HAP-1 (cell line): ENCODE measurements at regions not wholly inside any gene's neighbourhood (a gene's known extent, or its start where the extent isn't known, plus 50 kb on each side); places are given as distances from the start of the nearest gene placed in this dataset.
"Not testable (repeated sequence)": the region's sequence is repeated elsewhere in the genome, so short reads cannot be mapped to it uniquely, and the experiment has no call there.

Experiments
- DNase-seq, 2 experiments: peaks; one replicate each; pipeline ENCODE4 v3.0.0-alpha.2; 2016 to 2020; ENCODE audit warnings: low spot score in 2 of 2
- H3K27me3 ChIP-seq: fragments of 250-450 bp; sonication (Bioruptor Pico); 2 replicates; pipeline ENCODE4 v1.5.1; 2020; ENCODE audit warnings: low read depth, mild to moderate bottlenecking, moderate library complexity
- H3K36me3 ChIP-seq: fragments of 250-450 bp; sonication (Bioruptor Pico); replicated peaks from 2 replicates; pipeline ENCODE4 v1.5.1; 2020; ENCODE audit warnings: mild to moderate bottlenecking
- H3K4me1 ChIP-seq: fragments of 250-450 bp; sonication (Bioruptor Pico); 2 replicates; pipeline ENCODE4 v1.5.1; 2020; ENCODE audit warnings: mild to moderate bottlenecking
- H3K4me3 ChIP-seq: fragments of 250-450 bp; sonication (Bioruptor Pico); 2 replicates; pipeline ENCODE4 v1.5.1; 2020; ENCODE audit warnings: mild to moderate bottlenecking, moderate library complexity
- H3K9me3 ChIP-seq: fragments of 250-450 bp; sonication (Bioruptor Pico); 2 replicates; pipeline ENCODE4 v1.5.1; 2020; ENCODE audit warnings: mild to moderate bottlenecking, moderate library complexity
- in situ Hi-C: fragments of 300-500 bp; cut with MboI; formaldehyde crosslinking; loops from 3 replicates; pipeline ENCODE4 v1.14.3; 2020; ENCODE audit warnings: low sequenced_read_pairs, inconsistent platforms, mixed read lengths

DNA sequence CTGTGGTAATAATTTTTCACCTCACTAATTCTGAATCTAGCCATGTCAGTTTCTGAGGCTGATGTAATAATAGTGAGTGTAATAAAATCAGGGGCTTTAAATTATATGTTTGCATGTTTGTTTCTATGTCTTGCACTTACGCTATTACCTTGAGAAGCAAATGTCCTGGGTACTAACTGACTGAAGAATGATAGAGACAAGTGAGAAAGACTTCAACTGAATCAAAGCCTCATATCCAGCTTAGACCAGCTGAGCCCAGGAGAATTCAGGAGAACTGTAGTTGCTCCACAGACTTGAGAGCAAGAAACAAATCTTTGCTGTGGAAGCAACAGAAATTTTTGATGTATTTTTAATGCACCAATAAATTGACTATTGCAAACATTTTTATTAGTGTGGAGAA lies 162.8 kb downstream of the MANEA start:
- H3K27me3 ChIP-seq: no peaks in the 10 kb centered on the region
- in situ Hi-C loops: no loop called here
- H3K9me3 ChIP-seq: no peaks in the 10 kb centered on the region
- no peak for DNase-seq
- H3K4me3 ChIP-seq: no peak overlapping the region
- H3K36me3 ChIP-seq: no peaks in the 10 kb centered on the region
- no peaks in the 10 kb centered on the region for H3K4me1 ChIP-seq

DNA sequence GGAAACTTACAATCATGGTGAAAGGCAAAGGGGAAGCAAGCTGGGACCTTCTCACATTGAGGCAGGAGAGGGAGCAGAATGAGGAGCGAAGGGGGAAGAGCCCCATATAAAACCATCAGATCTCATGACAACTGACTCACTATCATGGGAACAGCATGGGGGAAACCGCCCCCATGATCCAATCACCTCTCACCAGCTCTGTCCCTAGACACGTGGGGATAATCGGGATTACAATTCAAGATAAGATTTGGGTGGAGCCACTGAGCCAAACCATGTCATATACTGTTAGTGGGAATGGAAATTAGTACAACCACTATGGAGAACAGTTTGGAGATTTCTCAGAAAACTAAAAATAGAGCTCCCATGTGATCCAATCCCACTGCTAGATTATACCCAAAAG lies 163.7 kb downstream of the MANEA start:
- DNase-seq: no peak
- Histone ChIP-seq H3K27me3 (no peaks in the 10 kb centered on the region), H3K4me3 (no peak overlapping the region), H3K4me1 (no peaks in the 10 kb centered on the region), H3K36me3 (no peaks in the 10 kb centered on the region), H3K9me3 (no peaks in the 10 kb centered on the region)
- in situ Hi-C loops: no loop called here

DNA sequence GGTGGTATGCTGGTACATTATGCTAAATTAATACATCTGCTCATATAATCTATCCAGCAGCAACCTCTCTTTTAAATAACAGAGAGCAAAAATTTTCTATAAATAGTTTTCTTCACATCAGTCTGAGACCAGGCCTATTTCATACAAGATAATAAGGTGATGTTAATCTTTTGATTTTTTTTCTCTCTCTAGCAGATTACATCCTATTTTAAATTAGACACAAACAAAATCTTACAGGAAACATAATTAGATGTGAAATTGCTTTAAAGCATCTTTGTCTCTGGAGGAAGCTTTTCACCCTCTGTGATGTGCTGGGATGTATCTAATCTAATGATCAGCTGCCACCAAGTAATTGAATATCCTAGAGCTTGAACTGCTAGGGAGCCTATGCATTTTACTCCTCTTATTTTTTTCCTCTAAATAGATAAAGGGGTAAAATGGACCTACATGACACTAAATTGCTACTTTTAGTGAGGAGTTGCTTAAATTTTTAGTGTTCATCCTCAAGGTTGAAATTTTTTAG lies 165.5 kb downstream of the MANEA start:
- Histone ChIP-seq H3K4me1 (no peaks in the 10 kb centered on the region), H3K36me3 (no peaks in the 10 kb centered on the region), H3K4me3 (no peak overlapping the region), H3K27me3 (no peaks in the 10 kb centered on the region), H3K9me3 (no peaks in the 10 kb centered on the region)
- in situ Hi-C loops: no loop called here
- no peak for DNase-seq

DNA sequence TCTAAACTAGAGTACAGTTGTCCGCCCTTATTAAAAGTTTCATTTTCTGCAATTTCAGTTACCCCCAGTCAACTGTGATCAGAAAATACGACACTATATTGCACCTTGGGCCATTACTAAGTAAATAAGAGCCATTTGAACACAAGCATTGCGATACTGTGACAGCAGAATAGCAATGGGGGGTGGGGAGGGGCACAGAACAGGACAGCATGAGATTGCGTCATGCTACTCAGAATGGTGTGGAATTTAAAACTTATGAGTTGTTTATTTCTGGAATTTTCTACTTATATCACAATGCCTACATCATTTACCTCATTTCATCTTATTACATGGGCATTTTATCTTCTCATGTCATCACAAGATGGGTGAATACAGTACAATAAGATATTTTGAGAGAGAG lies 166.3 kb downstream of the MANEA start:
- Histone ChIP-seq H3K36me3 (no peaks in the 10 kb centered on the region), H3K9me3 (no peaks in the 10 kb centered on the region), H3K4me3 (no peak overlapping the region), H3K4me1 (no peaks in the 10 kb centered on the region), H3K27me3 (no peaks in the 10 kb centered on the region)
- in situ Hi-C loops: no loop called here
- no peak for DNase-seq

DNA sequence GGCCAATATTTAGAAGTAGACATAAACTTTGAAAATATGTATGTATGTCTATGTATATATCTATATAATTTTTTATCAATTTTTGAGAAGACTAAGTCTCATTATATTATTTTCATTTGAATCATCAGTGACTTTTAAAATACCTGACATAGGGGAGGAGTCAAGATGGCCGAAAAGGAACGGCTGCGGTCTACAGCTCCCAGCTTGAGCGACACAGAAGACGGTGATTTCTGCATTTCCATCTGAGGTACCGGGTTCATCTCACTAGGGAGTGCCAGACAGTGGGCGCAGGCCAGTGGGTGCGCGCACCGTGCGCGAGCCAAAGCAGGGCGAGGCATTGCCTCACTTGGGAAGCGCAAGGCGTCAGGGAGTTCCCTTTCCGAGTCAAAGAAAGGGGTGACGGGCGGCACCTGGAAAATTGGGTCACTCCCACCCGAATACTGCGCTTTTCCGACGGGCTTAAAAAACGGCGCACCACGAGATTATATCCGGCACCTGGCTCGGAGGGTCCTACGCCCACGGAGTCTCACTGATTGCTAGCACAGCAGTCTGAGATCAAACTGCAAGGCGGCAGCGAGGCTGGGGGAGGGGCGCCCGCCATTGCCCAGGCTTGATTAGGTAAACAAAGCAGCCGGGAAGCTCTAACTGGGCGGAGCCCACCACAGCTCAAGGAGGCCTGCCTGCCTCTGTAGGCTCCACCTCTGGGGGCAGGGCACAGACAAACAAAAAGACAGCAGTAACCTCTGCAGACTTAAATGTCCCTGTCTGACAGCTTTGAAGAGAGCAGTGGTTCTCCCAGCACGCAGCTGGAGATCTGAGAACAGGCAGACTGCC lies 181.1 kb downstream of the MANEA start:
- H3K4me1 ChIP-seq, H3K27me3 ChIP-seq, H3K9me3 ChIP-seq, H3K36me3 ChIP-seq, in situ Hi-C loops, H3K4me3 ChIP-seq: not testable (repeated sequence)
- peak in 1 of 2 experiments; percentile 13 for DNase-seq

DNA sequence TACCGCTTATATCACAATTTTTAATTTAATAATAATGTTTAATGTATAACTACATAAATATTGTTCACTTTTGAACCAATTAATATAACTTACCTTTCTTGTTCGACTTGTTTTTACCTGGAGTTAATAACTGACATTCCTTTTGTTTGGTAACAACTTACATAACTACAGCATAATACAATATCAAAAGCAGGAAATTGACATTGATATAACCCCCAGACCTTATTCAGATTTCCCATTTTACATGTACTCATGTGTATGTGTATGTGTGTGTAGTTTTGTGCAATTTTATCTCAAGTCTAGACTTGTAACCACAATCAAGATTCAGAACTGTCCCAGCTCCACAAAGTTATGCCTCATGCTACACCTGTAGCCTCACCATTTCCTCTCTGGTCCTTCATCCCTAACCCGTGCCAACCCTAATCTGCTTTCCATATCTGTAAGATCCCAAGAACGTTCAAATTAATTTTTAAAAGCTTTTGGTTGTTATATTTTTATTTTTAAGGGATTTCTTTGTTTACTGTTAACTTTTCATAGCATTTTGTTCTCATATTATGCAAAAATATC lies 190.6 kb downstream of the MANEA start:
- no peak for DNase-seq
- Histone ChIP-seq H3K36me3 (no peaks in the 10 kb centered on the region), H3K9me3 (no peaks in the 10 kb centered on the region), H3K27me3 (no peaks in the 10 kb centered on the region), H3K4me1 (no peaks in the 10 kb centered on the region), H3K4me3 (no peak overlapping the region)
- in situ Hi-C loops: no loop called here

DNA sequence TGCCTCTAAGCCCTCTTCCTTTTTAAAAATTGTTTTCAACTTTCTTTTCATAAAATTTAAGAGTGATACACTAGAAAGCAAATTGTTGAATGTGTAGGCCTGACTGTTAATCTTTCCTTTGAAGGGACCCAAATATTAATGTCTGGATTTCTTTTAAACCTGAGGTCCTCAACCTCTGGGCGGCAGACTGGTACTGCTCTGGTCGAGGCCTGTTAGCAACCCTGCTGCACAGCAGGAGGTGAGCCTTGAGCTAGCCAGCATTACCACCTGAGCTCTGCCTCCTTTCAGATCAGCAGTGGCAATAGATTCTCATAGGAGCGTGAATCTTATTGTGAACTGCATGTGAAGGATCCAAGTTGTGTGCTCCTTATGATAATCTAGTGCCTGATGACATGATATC lies 191.2 kb downstream of the MANEA start:
- Histone ChIP-seq H3K9me3 (no peaks in the 10 kb centered on the region), H3K4me1 (no peaks in the 10 kb centered on the region), H3K36me3 (no peaks in the 10 kb centered on the region), H3K27me3 (no peaks in the 10 kb centered on the region), H3K4me3 (no peak overlapping the region)
- no peak for DNase-seq
- in situ Hi-C loops: no loop called here

DNA sequence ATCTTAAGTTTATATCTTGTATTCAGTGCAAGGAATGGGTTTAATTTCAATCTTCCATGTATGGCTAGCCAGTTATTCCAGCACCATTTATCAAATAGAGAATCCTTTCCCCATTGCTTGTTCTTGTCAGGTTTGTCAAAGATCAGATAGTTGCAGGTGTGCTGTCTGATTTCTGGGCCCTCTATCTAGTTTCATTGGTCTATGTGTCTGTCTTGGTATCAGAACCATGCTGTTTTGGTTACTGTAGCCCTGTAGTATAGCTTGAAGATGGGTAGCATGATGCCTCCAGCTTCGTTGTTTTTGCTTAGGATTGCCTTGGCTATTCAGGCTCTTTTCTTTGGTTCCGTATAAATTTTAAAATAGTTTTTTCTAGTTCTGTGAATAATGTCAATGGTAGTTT lies 200.0 kb downstream of the MANEA start:
- Histone ChIP-seq H3K27me3 (no peaks in the 10 kb centered on the region), H3K4me1 (no peaks in the 10 kb centered on the region), H3K9me3 (no peaks in the 10 kb centered on the region), H3K4me3 (no peak overlapping the region), H3K36me3 (no peaks in the 10 kb centered on the region)
- in situ Hi-C loops: no loop called here
- no peak for DNase-seq

DNA sequence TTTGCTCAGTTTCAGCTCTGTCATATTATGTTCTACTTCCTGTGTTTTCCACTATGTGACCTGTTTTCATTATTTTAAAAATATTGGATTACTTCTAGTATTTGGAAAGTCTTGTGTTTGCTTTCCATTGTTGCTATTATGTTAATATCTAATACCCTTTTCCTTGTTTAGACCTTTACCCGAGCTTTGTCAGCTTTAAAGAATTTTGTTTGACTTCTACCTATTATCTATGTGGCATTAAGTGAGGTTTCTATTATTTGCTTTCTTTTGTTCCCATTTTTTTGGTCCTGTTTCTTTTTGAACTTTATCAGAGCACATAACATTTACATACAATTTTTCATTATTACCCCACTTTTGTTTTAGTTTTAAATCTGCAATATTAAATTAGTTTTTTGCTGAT lies 202.7 kb downstream of the MANEA start:
- peak in 1 of 2 experiments; percentile 8 for DNase-seq
- Histone ChIP-seq H3K9me3 (no peaks in the 10 kb centered on the region), H3K4me3 (no peak overlapping the region), H3K4me1 (no peaks in the 10 kb centered on the region), H3K27me3 (no peaks in the 10 kb centered on the region), H3K36me3 (no peaks in the 10 kb centered on the region)
- in situ Hi-C loops: no loop called here

DNA sequence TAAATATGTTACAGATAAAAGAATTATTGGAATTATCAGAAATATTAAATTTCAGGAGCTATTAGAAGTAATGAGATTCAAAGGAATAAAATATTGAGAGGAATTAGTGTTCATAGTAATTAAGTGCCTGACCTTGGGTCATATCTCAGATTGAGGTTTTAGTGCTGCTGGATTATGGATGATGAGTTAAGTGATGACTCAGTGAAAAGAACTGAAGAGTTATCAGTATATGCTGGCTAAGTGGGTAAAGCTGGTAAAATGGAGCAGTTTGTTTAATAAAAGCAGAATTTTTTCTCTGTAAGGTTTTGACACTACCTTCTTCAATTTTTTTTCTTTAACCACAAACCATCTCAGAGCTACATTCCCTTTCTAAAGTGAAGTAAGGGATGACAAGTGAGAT lies 206.7 kb downstream of the MANEA start:
- Histone ChIP-seq H3K4me3 (no peak overlapping the region), H3K36me3 (no peaks in the 10 kb centered on the region), H3K27me3 (no peaks in the 10 kb centered on the region), H3K4me1 (no peaks in the 10 kb centered on the region), H3K9me3 (no peaks in the 10 kb centered on the region)
- in situ Hi-C loops: no loop called here
- no peak for DNase-seq

DNA sequence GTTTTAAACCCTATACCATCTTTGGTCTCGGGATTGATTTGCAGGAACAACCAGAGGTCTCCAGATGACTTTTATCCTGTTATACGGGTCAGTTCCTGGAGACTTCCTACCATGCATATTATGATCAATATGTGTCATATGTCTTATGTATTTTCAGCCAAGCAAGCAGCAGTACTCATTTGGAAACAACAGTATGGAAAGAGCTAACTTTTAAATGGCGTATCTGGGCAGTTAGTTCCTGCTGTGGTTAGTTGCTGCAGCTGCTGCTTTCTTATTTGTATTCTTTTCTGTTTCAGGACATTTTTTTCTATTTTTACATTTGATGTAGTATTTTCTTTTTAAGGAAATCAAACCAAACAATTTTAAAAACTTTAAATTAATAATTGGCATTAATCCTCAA lies 207.5 kb downstream of the MANEA start:
- no peaks in the 10 kb centered on the region for H3K27me3 ChIP-seq
- in situ Hi-C loops: no loop called here
- H3K4me3 ChIP-seq: no peak overlapping the region
- no peak for DNase-seq
- no peaks in the 10 kb centered on the region for H3K36me3 ChIP-seq
- no peaks in the 10 kb centered on the region for H3K4me1 ChIP-seq
- H3K9me3 ChIP-seq: no peaks in the 10 kb centered on the region

DNA sequence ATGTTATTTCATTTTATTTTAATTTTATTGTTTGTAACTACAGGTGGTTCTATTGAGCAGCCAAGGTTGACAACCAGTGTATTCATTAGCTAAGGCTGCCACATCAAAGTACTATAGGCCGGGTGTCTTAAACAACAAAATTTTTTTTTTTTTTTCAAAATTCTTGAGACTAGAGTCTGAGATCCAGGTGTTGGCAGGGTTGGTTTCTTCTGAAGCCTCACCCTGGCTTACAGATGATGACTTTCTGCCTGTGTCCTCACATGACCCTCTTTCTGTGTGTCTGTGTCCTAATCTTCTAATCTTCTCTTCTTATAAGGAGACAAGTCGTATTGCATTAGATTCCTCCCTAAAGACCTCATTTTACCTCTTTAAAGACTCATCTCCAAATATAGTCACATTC lies 208.4 kb downstream of the MANEA start:
- Histone ChIP-seq H3K36me3 (no peaks in the 10 kb centered on the region), H3K9me3 (no peaks in the 10 kb centered on the region), H3K27me3 (no peaks in the 10 kb centered on the region), H3K4me1 (no peaks in the 10 kb centered on the region), H3K4me3 (no peak overlapping the region)
- no peak for DNase-seq
- in situ Hi-C loops: no loop called here

DNA sequence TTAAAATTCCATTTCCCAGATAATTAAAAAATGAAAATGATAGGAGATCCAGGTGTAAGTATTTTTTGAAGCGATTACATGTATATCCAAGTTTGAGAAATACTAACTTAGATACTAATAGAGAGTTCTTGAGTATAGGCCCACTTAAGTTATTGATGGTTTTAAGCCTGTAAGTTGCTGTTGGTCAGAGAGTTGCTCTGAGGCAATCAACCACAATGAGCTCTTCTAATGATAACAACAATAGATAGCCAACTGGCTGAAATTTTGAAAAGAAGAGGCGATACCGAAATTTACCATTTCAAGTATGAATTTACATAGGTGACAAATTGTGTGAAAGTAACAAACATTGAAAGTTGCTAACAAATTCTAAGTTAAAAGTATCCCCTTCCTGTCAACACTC lies 209.5 kb downstream of the MANEA start:
- H3K9me3 ChIP-seq: no peaks in the 10 kb centered on the region
- DNase-seq: no peak
- in situ Hi-C loops: no loop called here
- no peaks in the 10 kb centered on the region for H3K36me3 ChIP-seq
- no peaks in the 10 kb centered on the region for H3K4me1 ChIP-seq
- H3K4me3 ChIP-seq: no peak overlapping the region
- H3K27me3 ChIP-seq: no peaks in the 10 kb centered on the region

DNA sequence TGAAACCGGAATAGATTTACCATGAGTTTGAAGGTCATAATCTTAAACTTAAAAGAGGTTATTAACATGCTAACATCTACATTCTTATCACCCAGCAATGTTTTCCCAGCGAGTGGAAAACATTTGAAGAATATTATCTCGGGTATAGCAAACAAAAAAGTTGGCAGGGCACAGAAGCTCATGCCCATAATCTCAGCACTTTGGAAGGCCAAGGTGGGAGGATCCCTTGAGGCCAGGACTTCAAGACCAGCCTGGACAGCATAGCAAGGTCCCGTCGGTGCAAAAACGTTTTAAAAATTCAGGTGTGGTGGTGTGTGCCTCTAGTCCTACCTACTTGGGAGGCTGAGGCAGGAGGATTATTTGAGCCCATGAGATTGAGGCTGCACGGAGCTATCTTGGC lies 213.5 kb downstream of the MANEA start:
- DNase-seq: no peak
- Histone ChIP-seq H3K27me3 (no peaks in the 10 kb centered on the region), H3K36me3 (no peaks in the 10 kb centered on the region), H3K9me3 (no peaks in the 10 kb centered on the region), H3K4me3 (no peak overlapping the region), H3K4me1 (no peaks in the 10 kb centered on the region)
- in situ Hi-C loops: no loop called here
